Stimulated activated naive CD8-positive, alpha-beta T cell treated with anti-CD3 and anti-CD28 coated beads, Interleukin-15, amount 100 ng/mL, for 72 hours (primary cell): ENCODE measurements at regions not wholly inside any gene's neighbourhood (a gene's known extent, or its start where the extent isn't known, plus 50 kb on each side); places are given as distances from the start of the nearest gene placed in this dataset.
"Not testable (repeated sequence)": the region's sequence is repeated elsewhere in the genome, so short reads cannot be mapped to it uniquely, and the experiment has no call there.

Experiments used
- ATAC-seq: fragments of 150-1000 bp; cut with Tn5 transposase; 2 replicates; pipeline ENCODE4 v1.10.0; 2021; ENCODE audit warnings: mild to moderate bottlenecking, moderate library complexity
- DNase-seq, 2 donors: peaks; one replicate each; pipeline ENCODE4 v3.0.0; 2021 to 2022
- H3K27ac Mint-ChIP-seq, 2 donors: one replicate each; pipeline ENCODE4 v1.8.0; 2022; ENCODE audit warnings: mild to moderate bottlenecking in 2 of 2, mixed read lengths in 2 of 2, moderate library complexity in 2 of 2
- H3K27me3 Mint-ChIP-seq: one replicate; pipeline ENCODE4 v1.8.0; 2022; ENCODE audit warnings: mixed read lengths
- H3K4me1 Mint-ChIP-seq: one replicate; pipeline ENCODE4 v1.8.0; 2022; ENCODE audit warnings: mild to moderate bottlenecking, mixed read lengths
- H3K4me3 Mint-ChIP-seq, 2 donors: one replicate each; pipeline ENCODE4 v1.8.0; 2022; ENCODE audit warnings: mild to moderate bottlenecking in 2 of 2, mixed read lengths in 2 of 2, moderate library complexity in 1 of 2
- H3K9me3 Mint-ChIP-seq, 2 donors: one replicate each; pipeline ENCODE4 v1.8.0; 2022; ENCODE audit warnings: mixed read lengths in 2 of 2

DNA sequence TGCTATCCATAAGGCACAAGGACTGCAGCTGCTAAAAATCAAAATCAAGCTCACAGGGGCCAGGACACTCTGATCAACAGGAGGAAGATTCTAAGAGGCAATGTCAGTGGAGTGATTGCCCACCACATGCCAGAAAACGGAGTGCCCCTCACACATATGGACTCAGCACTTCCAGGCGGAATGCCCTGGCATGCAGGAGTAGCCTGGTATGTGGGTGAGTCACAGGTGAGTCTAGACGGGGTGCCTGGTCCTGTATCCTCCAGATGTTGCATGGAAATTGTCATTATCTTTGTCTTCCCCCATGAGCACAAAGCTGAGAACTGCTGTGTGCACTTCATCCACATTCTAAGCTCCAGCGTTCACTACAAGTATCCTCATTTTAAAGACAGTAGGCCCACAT is 129.2 kb upstream of the FOXD4L5 start:
- not testable (repeated sequence) for DNase-seq, H3K27ac Mint-ChIP-seq, H3K4me3 Mint-ChIP-seq, H3K27me3 Mint-ChIP-seq, H3K4me1 Mint-ChIP-seq, ATAC-seq
- peaks cover 8 to 67% of the 10 kb centered on the region in 2 donors for H3K9me3 Mint-ChIP-seq

DNA sequence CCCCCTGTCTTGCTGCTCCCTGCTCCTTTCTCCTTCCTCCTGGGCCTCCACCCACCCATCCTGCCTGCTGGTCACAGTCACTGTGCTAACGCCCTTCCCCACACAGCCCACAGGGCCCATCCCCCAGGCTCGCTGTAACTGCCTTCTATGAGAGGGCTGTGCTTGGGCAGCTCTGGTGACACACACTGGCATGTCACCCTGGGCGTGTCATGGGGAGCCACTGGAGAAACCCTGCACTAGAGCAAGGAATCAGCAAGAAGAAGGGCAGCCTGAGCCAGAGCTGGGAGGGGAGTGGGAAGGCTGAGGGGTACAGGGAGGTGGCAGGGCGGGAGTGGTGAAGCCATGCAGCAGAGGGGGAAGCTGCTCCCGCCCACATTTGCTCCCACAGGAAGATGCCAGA is 128.4 kb upstream of the FOXD4L5 start:
- ATAC-seq, H3K4me3 Mint-ChIP-seq, DNase-seq, H3K4me1 Mint-ChIP-seq, H3K27ac Mint-ChIP-seq, H3K27me3 Mint-ChIP-seq: not testable (repeated sequence)
- H3K9me3 Mint-ChIP-seq: peaks cover 8 to 61% of the 10 kb centered on the region in 2 donors

DNA sequence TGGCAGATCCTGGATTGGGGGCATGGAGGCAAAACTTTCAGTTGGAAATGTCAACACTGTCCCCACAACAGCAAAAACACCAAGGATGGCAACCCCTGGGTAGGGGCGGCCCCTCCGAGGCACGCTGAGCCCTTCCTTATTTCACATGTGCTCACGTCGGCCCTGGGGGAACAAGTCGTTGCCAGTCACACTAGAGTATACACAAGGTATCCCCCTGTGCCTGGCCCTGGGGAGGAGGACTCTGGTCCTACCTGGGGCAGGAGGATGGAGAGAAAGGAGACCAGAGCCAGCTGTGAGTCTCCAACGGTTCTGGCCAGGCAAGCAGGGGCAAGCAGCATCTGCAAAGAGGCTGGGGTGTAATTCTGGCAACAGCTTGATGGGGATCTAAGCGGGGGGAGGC is 126.9 kb upstream of the FOXD4L5 start:
- H3K4me1 Mint-ChIP-seq: no peaks in the 10 kb centered on the region
- ATAC-seq (no peak), DNase-seq (no peak)
- H3K27me3 Mint-ChIP-seq: no peaks in the 10 kb centered on the region
- no peak overlapping the region for H3K4me3 Mint-ChIP-seq
- no peak overlapping the region for H3K27ac Mint-ChIP-seq
- peaks cover 15 to 68% of the 10 kb centered on the region in 2 donors for H3K9me3 Mint-ChIP-seq

DNA sequence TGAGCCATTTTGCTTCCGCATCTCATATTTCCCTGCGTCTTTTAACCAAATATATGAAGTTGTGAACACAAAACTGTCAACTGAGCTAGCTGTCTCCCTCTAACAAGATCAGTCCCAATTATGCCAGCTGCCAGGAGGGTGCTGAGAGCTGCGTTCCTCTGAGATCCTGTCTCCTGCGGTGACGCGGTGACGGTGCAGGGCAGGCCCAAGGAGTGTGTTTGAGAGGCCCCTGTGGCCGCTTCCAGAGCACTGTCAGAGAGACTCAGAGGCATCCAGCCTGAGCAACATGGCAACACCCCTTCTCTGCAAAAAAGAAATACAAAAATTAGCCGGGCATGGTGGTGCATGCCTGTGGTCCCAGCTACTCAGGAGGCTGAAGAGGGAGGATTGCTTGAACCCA is 126.3 kb upstream of the FOXD4L5 start:
- H3K9me3 Mint-ChIP-seq: peaks cover 15 to 68% of the 10 kb centered on the region in 2 donors
- ATAC-seq (no peak), DNase-seq (no peak)
- H3K4me3 Mint-ChIP-seq: no peak overlapping the region
- H3K27me3 Mint-ChIP-seq: no peaks in the 10 kb centered on the region
- H3K27ac Mint-ChIP-seq: no peak overlapping the region
- no peaks in the 10 kb centered on the region for H3K4me1 Mint-ChIP-seq

DNA sequence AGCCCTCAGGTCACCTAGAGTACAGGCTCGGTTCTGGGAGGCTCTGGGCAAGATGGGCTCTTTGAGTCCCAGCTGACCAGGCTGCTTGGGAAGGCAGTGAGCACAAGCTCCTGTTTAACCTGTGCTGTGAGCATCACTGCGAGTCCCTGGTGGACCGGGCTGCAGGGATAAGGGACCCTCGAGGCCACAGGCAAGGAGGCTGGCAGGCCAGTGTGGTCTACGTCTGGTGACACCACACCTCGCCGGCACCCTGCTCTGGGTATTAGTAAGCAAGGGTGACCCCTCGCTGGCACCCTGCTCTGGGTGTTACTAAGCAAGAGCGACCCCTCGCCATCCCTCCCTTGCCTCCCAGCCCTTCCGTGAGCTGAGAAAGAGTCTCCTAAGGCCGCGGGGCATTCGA is 125.9 kb upstream of the FOXD4L5 start:
- Mint-ChIP-seq H3K4me3 (no peak overlapping the region), H3K27ac (no peak overlapping the region), H3K4me1 (no peaks in the 10 kb centered on the region), H3K9me3 (peaks cover 15 to 68% of the 10 kb centered on the region in 2 donors), H3K27me3 (no peaks in the 10 kb centered on the region)
- ATAC-seq (no peak), DNase-seq (no peak)

DNA sequence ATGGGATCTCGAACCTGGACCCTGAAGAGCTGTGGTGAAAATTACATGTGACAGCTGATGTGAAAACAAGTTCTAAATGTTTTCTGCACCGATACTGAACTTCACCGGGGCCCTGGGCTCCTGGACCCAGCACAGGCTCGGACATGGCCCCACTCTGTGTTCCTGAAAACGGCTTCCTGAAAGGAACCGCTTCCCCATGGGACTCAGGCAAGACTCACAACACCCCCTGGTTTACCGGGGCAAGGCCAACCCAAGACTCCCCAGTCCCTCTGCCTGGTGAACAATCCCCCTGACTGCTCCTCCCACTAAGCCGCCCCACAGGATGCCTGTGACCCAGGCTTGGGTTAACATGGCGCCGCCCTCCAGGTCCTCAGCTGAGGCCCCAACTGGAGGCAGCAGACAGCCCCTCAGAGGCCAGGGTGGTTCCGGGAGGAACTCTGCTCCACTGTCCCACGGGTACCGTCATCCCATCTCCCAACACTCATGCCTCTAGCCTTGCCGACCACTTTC is 124.5 kb upstream of the FOXD4L5 start:
- no peaks in the 10 kb centered on the region for H3K27me3 Mint-ChIP-seq
- H3K4me1 Mint-ChIP-seq: no peaks in the 10 kb centered on the region
- DNase-seq (no peak), ATAC-seq (no peak)
- peaks cover 11 to 62% of the 10 kb centered on the region in 2 donors for H3K9me3 Mint-ChIP-seq
- peak overlapping the region in 1 of 2 donors; percentile 57 for H3K27ac Mint-ChIP-seq
- H3K4me3 Mint-ChIP-seq: no peak overlapping the region

DNA sequence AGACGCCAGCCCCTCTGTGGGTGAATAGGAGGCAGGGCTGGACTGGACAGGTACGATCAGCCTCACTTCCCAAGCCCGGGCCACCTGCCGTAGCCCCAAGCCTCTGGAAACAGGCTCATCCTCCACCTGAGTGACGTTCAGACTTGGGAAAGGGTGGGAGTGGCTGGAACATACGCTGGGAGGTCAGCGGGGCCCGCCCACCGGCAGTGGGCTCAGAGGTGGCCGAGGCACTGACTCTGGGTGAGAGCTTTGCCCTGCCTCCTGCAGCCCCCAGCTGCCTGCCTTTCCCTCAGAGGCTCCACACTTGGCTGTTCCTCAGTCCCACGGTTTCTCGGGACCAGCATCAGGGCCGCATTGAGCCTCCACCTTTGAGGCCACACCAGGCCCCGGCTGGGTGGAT is 123.8 kb upstream of the FOXD4L5 start:
- ATAC-seq, H3K27ac Mint-ChIP-seq, H3K27me3 Mint-ChIP-seq, DNase-seq, H3K4me3 Mint-ChIP-seq, H3K4me1 Mint-ChIP-seq: not testable (repeated sequence)
- H3K9me3 Mint-ChIP-seq: peaks cover 10 to 59% of the 10 kb centered on the region in 2 donors

DNA sequence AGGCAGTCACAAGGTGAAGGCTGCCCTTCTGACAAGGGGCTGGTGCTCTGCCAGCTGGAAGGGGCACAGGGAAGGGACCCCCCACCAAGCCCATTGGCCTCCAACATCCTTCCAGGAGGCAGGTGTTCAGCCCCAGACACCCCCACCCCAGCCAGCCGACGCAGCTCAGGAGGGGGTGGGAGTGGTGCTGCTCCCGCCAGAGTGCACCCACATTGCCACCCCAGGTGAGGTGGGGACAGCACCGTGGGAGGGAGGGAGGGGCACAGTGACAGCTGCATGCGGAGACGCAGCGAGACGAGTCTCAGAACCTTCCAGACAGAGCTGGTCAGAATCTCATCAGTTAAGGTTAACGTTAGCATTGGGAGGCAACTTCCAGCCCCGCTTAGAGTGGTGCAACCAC is 121.6 kb upstream of the FOXD4L5 start:
- not testable (repeated sequence) for H3K4me3 Mint-ChIP-seq, H3K4me1 Mint-ChIP-seq, H3K27ac Mint-ChIP-seq, H3K27me3 Mint-ChIP-seq, DNase-seq, ATAC-seq
- peaks cover 10 to 46% of the 10 kb centered on the region in 2 donors for H3K9me3 Mint-ChIP-seq

DNA sequence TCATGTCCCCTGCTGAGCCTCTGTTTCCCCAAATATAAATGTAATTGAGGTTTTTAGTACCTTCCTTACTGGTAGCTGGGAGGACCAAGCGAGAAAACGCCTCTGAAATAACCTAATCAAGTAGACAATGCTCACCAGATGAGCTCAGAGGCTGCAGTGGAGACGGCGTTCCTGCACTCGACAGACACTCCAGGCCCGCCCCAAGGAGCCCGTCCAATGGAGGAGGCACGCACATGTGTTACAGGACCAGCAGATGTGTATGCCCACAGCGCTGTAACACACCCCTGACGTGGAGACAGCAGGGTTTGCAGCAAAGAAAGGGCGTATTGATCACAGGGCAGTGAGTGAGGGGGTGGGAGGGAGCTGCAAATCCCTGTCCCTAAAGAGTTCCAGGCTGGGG is 120.8 kb upstream of the FOXD4L5 start:
- H3K4me1 Mint-ChIP-seq, DNase-seq, H3K4me3 Mint-ChIP-seq, ATAC-seq, H3K27me3 Mint-ChIP-seq, H3K27ac Mint-ChIP-seq: not testable (repeated sequence)
- peaks cover 10 to 40% of the 10 kb centered on the region in 2 donors for H3K9me3 Mint-ChIP-seq

DNA sequence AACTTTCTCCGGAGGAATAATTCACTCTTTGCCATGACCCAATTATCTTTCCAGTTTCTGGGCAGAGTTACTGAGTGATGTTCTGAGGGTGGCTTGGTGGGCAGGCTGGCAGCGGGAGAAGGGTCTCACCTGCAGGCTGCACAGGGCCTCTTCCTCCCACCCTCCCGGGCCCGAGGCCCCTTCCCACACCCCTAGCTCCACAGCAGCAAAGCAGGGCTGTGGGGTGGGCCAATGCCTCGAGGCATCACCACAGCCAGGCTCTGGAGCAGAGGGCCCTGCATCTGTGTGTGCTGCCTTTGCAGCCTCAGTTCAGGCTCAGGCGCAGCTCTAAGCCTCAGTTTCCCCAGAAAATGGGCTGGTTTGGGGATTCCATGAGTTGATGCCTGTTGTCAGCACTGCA is 120.2 kb upstream of the FOXD4L5 start:
- H3K4me1 Mint-ChIP-seq: no peaks in the 10 kb centered on the region
- peaks cover 10 to 39% of the 10 kb centered on the region in 2 donors for H3K9me3 Mint-ChIP-seq
- H3K27ac Mint-ChIP-seq: peak overlapping the region in 1 of 2 donors; percentile 76
- H3K4me3 Mint-ChIP-seq: no peak overlapping the region
- no peaks in the 10 kb centered on the region for H3K27me3 Mint-ChIP-seq
- ATAC-seq (no peak), DNase-seq (no peak)

DNA sequence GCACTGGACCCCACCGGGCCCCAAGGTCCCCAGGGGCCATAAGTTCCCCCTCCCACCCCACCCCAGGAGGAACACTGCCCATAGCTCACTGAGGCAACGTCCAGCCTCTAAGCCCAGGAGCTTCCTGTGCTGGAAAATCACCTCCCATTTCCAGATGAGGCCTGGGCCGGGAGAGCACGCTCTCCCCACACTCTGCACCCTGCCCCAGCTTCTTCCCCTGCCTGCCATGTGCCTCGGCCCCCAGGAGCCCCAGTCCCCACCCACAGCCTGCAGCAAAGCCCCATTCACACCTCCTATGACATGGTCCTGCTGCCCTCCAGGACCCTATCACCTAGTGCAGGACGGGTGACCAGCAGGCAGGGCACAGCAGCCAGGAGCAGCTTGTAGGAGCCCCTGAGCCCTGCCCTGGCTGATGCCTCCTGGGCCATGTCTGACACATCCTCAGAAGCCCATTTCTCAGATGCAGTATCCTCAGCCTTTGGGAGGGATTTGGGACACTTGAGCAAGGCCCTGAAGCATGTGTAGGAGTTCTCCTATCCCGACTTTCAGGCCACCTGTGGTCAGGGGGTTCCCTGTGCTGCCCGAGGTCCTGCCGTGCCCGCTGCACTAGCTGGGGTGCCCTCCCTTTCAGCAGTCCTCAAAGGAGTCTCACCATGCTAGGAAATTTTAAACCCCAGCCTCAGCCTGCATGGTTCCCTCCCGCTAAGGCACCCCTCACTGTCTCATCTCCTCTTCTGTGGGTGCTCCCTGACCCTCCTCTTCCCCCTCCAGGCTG is 119.4 kb upstream of the FOXD4L5 start:
- no peaks in the 10 kb centered on the region for H3K27me3 Mint-ChIP-seq
- ATAC-seq (no peak), DNase-seq (no peak)
- H3K27ac Mint-ChIP-seq: no peak overlapping the region
- H3K9me3 Mint-ChIP-seq: peaks cover 10 to 33% of the 10 kb centered on the region in 2 donors
- H3K4me3 Mint-ChIP-seq: no peak overlapping the region
- no peaks in the 10 kb centered on the region for H3K4me1 Mint-ChIP-seq

DNA sequence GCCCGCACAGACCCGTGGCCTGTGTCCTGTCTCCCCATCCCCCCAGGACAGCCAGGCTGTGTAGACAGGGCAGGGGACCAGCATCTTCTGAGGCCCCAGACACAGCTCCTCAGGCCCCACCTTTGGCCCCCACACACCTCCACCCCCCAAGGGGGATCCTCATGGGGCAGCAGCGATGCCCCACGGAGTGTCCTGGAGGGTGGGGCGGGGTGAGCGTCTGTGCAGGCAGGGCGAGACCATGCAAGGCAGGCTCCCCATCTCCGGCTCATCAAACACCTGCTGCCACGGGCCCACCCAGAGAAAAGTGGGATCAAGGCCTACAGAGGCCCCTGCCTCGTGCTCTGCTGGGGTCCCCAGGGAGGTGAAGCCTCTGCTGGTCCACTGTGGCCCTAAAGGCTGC is 118.7 kb upstream of the FOXD4L5 start:
- Mint-ChIP-seq H3K4me1 (no peaks in the 10 kb centered on the region), H3K27ac (no peak overlapping the region), H3K9me3 (peaks cover 10 to 39% of the 10 kb centered on the region in 2 donors), H3K27me3 (no peaks in the 10 kb centered on the region), H3K4me3 (no peak overlapping the region)
- no peak for DNase-seq
- peak; percentile 31 for ATAC-seq

DNA sequence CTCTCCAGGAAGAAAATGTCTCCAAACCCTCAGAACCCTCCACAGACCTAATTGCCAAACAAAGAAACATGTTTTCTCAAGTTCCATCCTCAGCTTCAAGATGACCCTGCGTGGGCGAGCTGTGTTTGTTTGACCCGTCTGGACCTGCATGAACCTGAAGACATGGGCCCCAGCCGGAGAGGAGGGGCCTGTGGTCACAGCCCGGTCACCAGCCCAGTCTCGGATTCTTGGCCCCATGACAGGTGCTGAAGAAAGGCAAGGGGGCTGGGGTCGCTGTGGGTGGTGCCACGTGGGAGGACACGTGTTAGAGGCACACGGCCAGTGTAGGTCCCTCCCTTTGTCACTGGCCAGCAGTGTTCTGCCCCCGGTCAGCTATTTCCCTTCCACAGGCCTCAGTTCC is 118.1 kb upstream of the FOXD4L5 start:
- not testable (repeated sequence) for H3K4me3 Mint-ChIP-seq, ATAC-seq, DNase-seq

DNA sequence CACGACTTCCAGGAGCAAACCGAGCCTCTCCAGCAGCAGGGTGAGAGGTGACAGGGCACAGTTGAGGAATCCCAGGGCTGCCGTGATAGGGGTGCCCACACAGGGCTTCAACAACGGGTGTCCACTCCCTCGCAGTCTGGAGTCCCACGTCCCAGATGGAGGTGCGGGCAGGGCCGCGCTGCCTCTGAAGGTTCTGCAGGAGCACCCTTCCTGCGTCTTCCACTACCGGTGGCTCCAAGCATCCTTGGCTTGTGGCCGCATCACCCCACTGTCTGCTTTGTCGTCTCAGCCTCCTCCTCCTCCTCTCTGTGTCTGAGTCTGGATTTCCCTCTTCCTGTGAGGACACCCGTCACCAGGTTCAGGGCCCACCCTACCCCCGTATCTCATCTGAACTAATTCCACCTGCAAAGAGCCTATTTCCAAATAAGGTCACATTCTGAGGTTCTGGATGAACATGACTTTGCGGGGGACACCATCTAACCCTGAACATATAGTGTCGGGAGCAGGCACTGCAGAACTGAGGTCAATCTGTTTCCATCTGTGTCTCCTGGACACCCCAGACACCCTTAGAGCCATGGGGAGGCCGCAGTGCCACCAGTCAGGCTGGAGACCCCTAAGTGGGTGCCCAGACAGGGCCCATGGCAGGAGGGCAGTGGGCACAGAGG is 117.3 kb upstream of the FOXD4L5 start:
- not testable (repeated sequence) for H3K27me3 Mint-ChIP-seq, H3K4me1 Mint-ChIP-seq, DNase-seq, H3K27ac Mint-ChIP-seq, H3K4me3 Mint-ChIP-seq, ATAC-seq
- peaks cover 0 to 32% of the 10 kb centered on the region in 2 donors for H3K9me3 Mint-ChIP-seq

More for the DNA sequence above, 118.1 kb upstream of the FOXD4L5 start:
- not testable (repeated sequence) for H3K27me3 Mint-ChIP-seq, H3K27ac Mint-ChIP-seq, H3K4me1 Mint-ChIP-seq
- peaks cover 7 to 34% of the 10 kb centered on the region in 2 donors for H3K9me3 Mint-ChIP-seq

DNA sequence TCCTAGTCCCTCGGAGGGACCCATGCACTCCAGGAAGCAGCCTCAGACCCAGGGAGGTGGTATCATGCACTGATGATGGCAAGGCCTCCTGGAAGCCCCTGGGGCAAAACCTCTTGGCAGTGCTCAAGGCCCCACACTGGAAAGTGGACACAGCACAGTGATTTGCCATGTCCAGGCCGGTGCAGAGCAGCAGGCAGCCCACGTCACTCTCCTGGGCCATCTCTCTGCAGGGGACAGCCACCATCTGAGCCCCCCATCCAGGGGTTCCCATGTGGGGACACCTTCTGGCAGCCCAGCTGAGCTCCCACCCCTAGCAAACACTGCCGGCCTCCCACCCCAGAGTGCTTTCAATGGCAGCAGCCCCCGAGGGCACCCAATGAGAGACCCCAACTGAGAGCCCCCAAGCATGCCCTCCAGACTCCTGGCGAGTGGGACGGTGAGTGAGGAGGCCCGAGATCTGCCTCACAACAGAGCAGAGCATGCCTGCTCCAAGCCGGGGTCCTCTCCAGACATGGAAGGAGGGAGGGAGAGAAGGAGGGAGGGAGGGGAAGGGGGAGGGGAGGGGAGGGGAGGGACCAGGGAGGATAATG is 116.5 kb upstream of the FOXD4L5 start:
- H3K27ac Mint-ChIP-seq, DNase-seq, H3K4me3 Mint-ChIP-seq, H3K4me1 Mint-ChIP-seq, H3K27me3 Mint-ChIP-seq: not testable (repeated sequence)
- peaks cover 0 to 39% of the 10 kb centered on the region in 2 donors for H3K9me3 Mint-ChIP-seq
- ATAC-seq: peak; percentile 19

DNA sequence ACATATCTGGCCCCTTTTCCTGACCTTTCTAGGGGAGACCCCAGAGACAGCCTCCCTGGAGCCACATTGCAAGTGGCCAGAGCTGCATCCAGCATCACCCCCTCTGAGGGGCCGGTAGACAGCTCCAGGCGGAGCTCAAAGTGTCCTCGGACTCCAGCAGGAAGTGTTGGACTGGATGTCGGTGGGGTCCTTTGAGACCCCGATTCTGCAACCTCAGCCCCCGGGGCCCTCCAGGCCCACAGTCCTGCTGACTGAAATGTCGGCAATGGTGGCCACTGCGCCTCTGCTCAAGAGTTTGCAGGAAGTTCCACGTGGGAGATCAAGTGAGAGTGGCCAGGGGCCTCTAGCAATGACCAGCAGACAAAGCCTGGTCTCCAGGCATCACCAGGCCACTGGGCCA is 115.9 kb upstream of the FOXD4L5 start:
- H3K4me1 Mint-ChIP-seq: no peaks in the 10 kb centered on the region
- H3K27me3 Mint-ChIP-seq: no peaks in the 10 kb centered on the region
- H3K9me3 Mint-ChIP-seq: peaks cover 7 to 45% of the 10 kb centered on the region in 2 donors
- H3K27ac Mint-ChIP-seq: no peak overlapping the region
- no peak for ATAC-seq
- H3K4me3 Mint-ChIP-seq: no peak overlapping the region
- no peak for DNase-seq
